ENCODE measurements at regions not wholly inside any gene's neighbourhood (a gene's known extent, or its start where the extent isn't known, plus 50 kb on each side); places are given as distances from the start of the nearest gene placed in this dataset.

- no peak for TF ChIP-seq CTCF (IDR thresholded peaks at IDR 0.05)
- TF ChIP-seq POLR2A (IDR thresholded peaks at IDR 0.05), result no peak
Observed at GRCh38 chr5:123790226-123790625, 278.2 kb downstream of the CSNK1G3 start.

All from thyroid gland (tissue), 4 donors.